ENCODE measurements at regions not wholly inside any gene's neighbourhood (a gene's known extent, or its start where the extent isn't known, plus 50 kb on each side); places are given as distances from the start of the nearest gene placed in this dataset.

- Mint-ChIP-seq H3K9me3 (ENCODE audit: unreplicated experiment) (no peaks in the 10 kb centered on the region), H3K27ac (ENCODE audit: unreplicated experiment) (no peak overlapping the region), H3K4me1 (ENCODE audit: low read depth, unreplicated experiment) (peaks cover 6% of the 10 kb centered on the region), H3K4me3 (ENCODE audit: unreplicated experiment) (no peak overlapping the region), H3K36me3 (ENCODE audit: insufficient read depth, unreplicated experiment) (no peaks in the 10 kb centered on the region), H3K27me3 (ENCODE audit: insufficient read depth, unreplicated experiment) (no peaks in the 10 kb centered on the region)
- Histone ChIP-seq H3K36me3 (ENCODE audit: control insufficient read depth, insufficient read depth, low read length) (no peaks in the 10 kb centered on the region), H3K9me3 (no peaks in the 10 kb centered on the region), H3K4me3 (ENCODE audit: low read depth, low read length) (no peak overlapping the region), H3K27me3 (replicated peaks; ENCODE audit: control insufficient read depth, insufficient read depth, low read length) (no peaks in the 10 kb centered on the region), H3K4me1 (peaks cover 12% of the 10 kb centered on the region)
- POLR2A ChIA-PET = no interaction called here
- CTCF ChIA-PET = no interaction called here
- TF ChIP-seq, protein P1, sequence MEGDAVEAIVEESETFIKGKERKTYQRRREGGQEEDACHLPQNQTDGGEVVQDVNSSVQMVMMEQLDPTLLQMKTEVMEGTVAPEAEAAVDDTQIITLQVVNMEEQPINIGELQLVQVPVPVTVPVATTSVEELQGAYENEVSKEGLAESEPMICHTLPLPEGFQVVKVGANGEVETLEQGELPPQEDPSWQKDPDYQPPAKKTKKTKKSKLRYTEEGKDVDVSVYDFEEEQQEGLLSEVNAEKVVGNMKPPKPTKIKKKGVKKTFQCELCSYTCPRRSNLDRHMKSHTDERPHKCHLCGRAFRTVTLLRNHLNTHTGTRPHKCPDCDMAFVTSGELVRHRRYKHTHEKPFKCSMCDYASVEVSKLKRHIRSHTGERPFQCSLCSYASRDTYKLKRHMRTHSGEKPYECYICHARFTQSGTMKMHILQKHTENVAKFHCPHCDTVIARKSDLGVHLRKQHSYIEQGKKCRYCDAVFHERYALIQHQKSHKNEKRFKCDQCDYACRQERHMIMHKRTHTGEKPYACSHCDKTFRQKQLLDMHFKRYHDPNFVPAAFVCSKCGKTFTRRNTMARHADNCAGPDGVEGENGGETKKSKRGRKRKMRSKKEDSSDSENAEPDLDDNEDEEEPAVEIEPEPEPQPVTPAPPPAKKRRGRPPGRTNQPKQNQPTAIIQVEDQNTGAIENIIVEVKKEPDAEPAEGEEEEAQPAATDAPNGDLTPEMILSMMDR (IDR thresholded peaks at IDR 0.05; ENCODE audit: insufficient read depth in 1 of 2, low read depth in 1 of 2, low read length in 1 of 2, severe bottlenecking in 1 of 2, unreplicated experiment in 1 of 2) = no peak
- DNase-seq = no peak
- BruUV-seq (replicated peaks) = no TSS peak
- intact Hi-C loops (cut with micrococcal nuclease; ENCODE audit: unreplicated experiment) = loop anchor here (2.0 kb wide), 1 partner anchor 34 kb away; no protein-coding TSS in a partner anchor
Observed at GRCh38 chr4:116143198-116143597, 942.2 kb downstream of the TRAM1L1 start.

- H3K27me3 Mint-ChIP-seq (ENCODE audit: insufficient read depth, unreplicated experiment) = no peaks in the 10 kb centered on the region
- no peak overlapping the region for H3K27ac Mint-ChIP-seq (ENCODE audit: unreplicated experiment)
- no peak for DNase-seq
- Histone ChIP-seq H3K9me3 (no peaks in the 10 kb centered on the region), H3K4me1 (no peaks in the 10 kb centered on the region), H3K27me3 (replicated peaks; ENCODE audit: control insufficient read depth, insufficient read depth, low read length) (no peaks in the 10 kb centered on the region), H3K36me3 (ENCODE audit: control insufficient read depth, insufficient read depth, low read length) (no peaks in the 10 kb centered on the region), H3K4me3 (ENCODE audit: low read depth, low read length) (no peak overlapping the region)
- ChIA-PET POLR2A (no interaction called here), CTCF (no interaction called here)
- intact Hi-C loops (cut with micrococcal nuclease; ENCODE audit: unreplicated experiment) = no loop called here
- TF ChIP-seq, protein P1 (IDR thresholded peaks at IDR 0.05; ENCODE audit: insufficient read depth in 1 of 2, low read depth in 1 of 2, low read length in 1 of 2, severe bottlenecking in 1 of 2, unreplicated experiment in 1 of 2) = no peak
- no peaks in the 10 kb centered on the region for H3K36me3 Mint-ChIP-seq (ENCODE audit: insufficient read depth, unreplicated experiment)
- H3K4me3 Mint-ChIP-seq (ENCODE audit: unreplicated experiment) = no peak overlapping the region
- no peaks in the 10 kb centered on the region for H3K9me3 Mint-ChIP-seq (ENCODE audit: unreplicated experiment)
- H3K4me1 Mint-ChIP-seq (ENCODE audit: low read depth, unreplicated experiment) = no peaks in the 10 kb centered on the region
- no TSS peak for BruUV-seq (replicated peaks)
Observed at GRCh38 chr4:116132946-116133345, 952.4 kb downstream of the TRAM1L1 start.

- H3K27ac Mint-ChIP-seq (ENCODE audit: unreplicated experiment) = no peak overlapping the region
- H3K27me3 Mint-ChIP-seq (ENCODE audit: insufficient read depth, unreplicated experiment) = no peaks in the 10 kb centered on the region
- peaks cover 12% of the 10 kb centered on the region for H3K4me1 Mint-ChIP-seq (ENCODE audit: low read depth, unreplicated experiment)
- H3K36me3 ChIP-seq (ENCODE audit: control insufficient read depth, insufficient read depth, low read length) = no peaks in the 10 kb centered on the region
- no peaks in the 10 kb centered on the region for H3K9me3 ChIP-seq
- DNase-seq = no peak
- no peaks in the 10 kb centered on the region for H3K9me3 Mint-ChIP-seq (ENCODE audit: unreplicated experiment)
- H3K27me3 ChIP-seq (replicated peaks; ENCODE audit: control insufficient read depth, insufficient read depth, low read length) = no peaks in the 10 kb centered on the region
- H3K4me1 ChIP-seq = peaks cover 3% of the 10 kb centered on the region; the same call in 1 of the 2 replicates
- intact Hi-C loops (cut with micrococcal nuclease; ENCODE audit: unreplicated experiment) = no loop called here
- H3K36me3 Mint-ChIP-seq (ENCODE audit: insufficient read depth, unreplicated experiment) = no peaks in the 10 kb centered on the region
- no peak overlapping the region for H3K4me3 Mint-ChIP-seq (ENCODE audit: unreplicated experiment)
- CTCF ChIA-PET = no interaction called here
- TF ChIP-seq, protein P1 (IDR thresholded peaks at IDR 0.05; ENCODE audit: insufficient read depth in 1 of 2, low read depth in 1 of 2, low read length in 1 of 2, severe bottlenecking in 1 of 2, unreplicated experiment in 1 of 2) = no peak
- POLR2A ChIA-PET = no interaction called here
- no TSS peak for BruUV-seq (replicated peaks)
- H3K4me3 ChIP-seq (ENCODE audit: low read depth, low read length) = no peak overlapping the region
Observed at GRCh38 chr4:116126794-116127193, 958.6 kb downstream of the TRAM1L1 start.
